ENCODE measurements at regions not wholly inside any gene's neighbourhood (a gene's known extent, or its start where the extent isn't known, plus 50 kb on each side); places are given as distances from the start of the nearest gene placed in this dataset.
"Not testable (repeated sequence)": the region's sequence is repeated elsewhere in the genome, so short reads cannot be mapped to it uniquely, and the experiment has no call there.

DNA sequence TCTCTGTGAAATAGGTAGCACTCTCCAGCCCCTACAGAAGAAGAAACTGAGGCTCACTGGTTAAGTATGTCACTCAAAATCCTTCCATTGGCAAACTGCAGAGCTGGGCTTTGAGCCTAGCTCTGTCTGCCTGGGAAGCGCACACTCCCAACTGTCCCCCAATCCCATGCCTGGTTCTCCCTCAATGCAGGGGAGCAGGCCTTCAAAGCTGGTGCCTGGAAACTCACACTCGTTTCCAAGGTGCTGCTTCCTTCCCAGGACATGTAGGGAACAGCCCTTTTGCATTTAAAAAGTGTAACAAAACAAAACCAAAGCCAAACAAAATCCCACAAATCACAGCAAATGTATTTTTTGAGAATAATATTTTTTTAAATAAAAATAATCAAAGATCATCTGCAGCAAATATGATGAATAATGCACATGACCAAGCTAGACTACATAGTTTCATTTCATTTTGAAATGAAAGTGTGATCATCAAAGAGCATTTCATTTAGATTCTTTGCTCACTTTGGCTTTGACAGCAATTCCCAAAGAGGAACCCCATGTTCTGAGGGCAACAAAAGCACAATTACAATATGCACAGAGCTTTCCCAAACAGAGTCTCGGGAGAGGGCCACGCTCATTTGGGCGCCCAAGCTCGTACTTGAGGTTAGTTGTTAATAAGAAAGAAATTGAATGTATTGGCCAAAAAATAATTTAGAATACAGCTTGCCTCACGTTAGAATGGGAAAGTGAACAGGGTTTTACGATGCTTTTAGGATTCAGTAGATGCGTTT lies 96.7 kb upstream of the ACKR3 start:
- no peak for TF ChIP-seq CTCF (IDR thresholded peaks at IDR 0.05; ENCODE audit: low read depth, low read length)
- Histone ChIP-seq H3K4me3 (ENCODE audit: low read depth, low read length) (no peak overlapping the region), H3K27me3 (ENCODE audit: insufficient read depth, low read depth, severe bottlenecking) (peaks cover 13% of the 10 kb centered on the region), H3K27ac (no peak overlapping the region), H3K9me3 (ENCODE audit: severe bottlenecking) (no peaks in the 10 kb centered on the region), H3K36me3 (no peaks in the 10 kb centered on the region)
- no peak for DNase-seq

- no peaks in the 10 kb centered on the region for H3K36me3 ChIP-seq
- no peaks in the 10 kb centered on the region for H3K9me3 ChIP-seq (ENCODE audit: severe bottlenecking)
- no peak for TF ChIP-seq CTCF (IDR thresholded peaks at IDR 0.05; ENCODE audit: low read depth, low read length)
- H3K27ac ChIP-seq = no peak overlapping the region
- DNase-seq = no peak
- H3K27me3 ChIP-seq (ENCODE audit: insufficient read depth, low read depth, severe bottlenecking) = peaks cover 10% of the 10 kb centered on the region
- H3K4me3 ChIP-seq (ENCODE audit: low read depth, low read length) = no peak overlapping the region
Observed at GRCh38 chr2:236473691-236474090, 95.9 kb upstream of the ACKR3 start.

- TF ChIP-seq CTCF (IDR thresholded peaks at IDR 0.05; ENCODE audit: low read depth, low read length) = no peak
Observed at GRCh38 chr2:236479814-236480213, 89.8 kb upstream of the ACKR3 start.

GRCh38 chr2:236483102-236483501 lies 86.5 kb upstream of the ACKR3 start:
- H3K27me3 ChIP-seq (ENCODE audit: insufficient read depth, low read depth, severe bottlenecking) = no peaks in the 10 kb centered on the region
- no peak overlapping the region for H3K27ac ChIP-seq
- no peak for TF ChIP-seq CTCF (IDR thresholded peaks at IDR 0.05; ENCODE audit: low read depth, low read length)
- no peak overlapping the region for H3K4me3 ChIP-seq (ENCODE audit: low read depth, low read length)
- DNase-seq = no peak
- peaks cover 10% of the 10 kb centered on the region for H3K9me3 ChIP-seq (ENCODE audit: severe bottlenecking)
- H3K36me3 ChIP-seq = no peaks in the 10 kb centered on the region

More at GRCh38 chr2:236479814-236480213, 89.8 kb upstream of the ACKR3 start:
- no peak overlapping the region for H3K27ac ChIP-seq
- no peak overlapping the region for H3K4me3 ChIP-seq (ENCODE audit: low read depth, low read length)
- no peaks in the 10 kb centered on the region for H3K27me3 ChIP-seq (ENCODE audit: insufficient read depth, low read depth, severe bottlenecking)
- H3K36me3 ChIP-seq = no peaks in the 10 kb centered on the region
- DNase-seq = no peak
- peaks cover 10% of the 10 kb centered on the region for H3K9me3 ChIP-seq (ENCODE audit: severe bottlenecking)

DNA sequence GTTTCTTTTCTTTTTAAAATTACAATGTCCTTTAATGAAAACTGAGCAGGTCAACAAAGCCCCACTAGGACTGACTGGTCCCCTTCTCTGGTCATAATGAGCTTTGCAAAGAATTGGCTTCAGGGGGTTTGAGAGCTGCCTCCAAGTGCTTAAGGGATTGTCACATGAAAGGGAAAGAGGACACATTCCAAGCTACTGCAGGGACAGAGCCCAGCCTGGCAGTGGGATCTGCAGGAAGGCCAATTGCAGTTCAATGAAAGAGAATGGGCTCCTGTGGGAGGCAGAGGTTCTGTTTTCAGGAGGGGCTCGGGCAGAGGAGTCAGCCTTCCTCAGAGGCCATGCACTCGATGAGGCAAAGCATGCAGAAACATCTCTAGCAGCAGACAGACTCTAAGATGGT lies 84.1 kb upstream of the ACKR3 start:
- no peaks in the 10 kb centered on the region for H3K27me3 ChIP-seq (ENCODE audit: insufficient read depth, low read depth, severe bottlenecking)
- peaks cover under 1% of the 10 kb centered on the region for H3K9me3 ChIP-seq (ENCODE audit: severe bottlenecking)
- no peaks in the 10 kb centered on the region for H3K36me3 ChIP-seq
- H3K4me3 ChIP-seq (ENCODE audit: low read depth, low read length) = no peak overlapping the region
- DNase-seq = no peak
- no peak for TF ChIP-seq CTCF (IDR thresholded peaks at IDR 0.05; ENCODE audit: low read depth, low read length)
- no peak overlapping the region for H3K27ac ChIP-seq

- H3K27ac ChIP-seq = not testable (repeated sequence)
Observed at GRCh38 chr2:236489083-236489482, 80.5 kb upstream of the ACKR3 start.

More at GRCh38 chr2:236489083-236489482, 80.5 kb upstream of the ACKR3 start:
- not testable (repeated sequence) for DNase-seq; H3K4me3 ChIP-seq (ENCODE audit: low read depth, low read length); H3K27me3 ChIP-seq (ENCODE audit: insufficient read depth, low read depth, severe bottlenecking); H3K9me3 ChIP-seq (ENCODE audit: severe bottlenecking); H3K36me3 ChIP-seq

Measured in WERI-Rb-1 (cell line).